ENCODE measurements at regions not wholly inside any gene's neighbourhood (a gene's known extent, or its start where the extent isn't known, plus 50 kb on each side); places are given as distances from the start of the nearest gene placed in this dataset.

DNA sequence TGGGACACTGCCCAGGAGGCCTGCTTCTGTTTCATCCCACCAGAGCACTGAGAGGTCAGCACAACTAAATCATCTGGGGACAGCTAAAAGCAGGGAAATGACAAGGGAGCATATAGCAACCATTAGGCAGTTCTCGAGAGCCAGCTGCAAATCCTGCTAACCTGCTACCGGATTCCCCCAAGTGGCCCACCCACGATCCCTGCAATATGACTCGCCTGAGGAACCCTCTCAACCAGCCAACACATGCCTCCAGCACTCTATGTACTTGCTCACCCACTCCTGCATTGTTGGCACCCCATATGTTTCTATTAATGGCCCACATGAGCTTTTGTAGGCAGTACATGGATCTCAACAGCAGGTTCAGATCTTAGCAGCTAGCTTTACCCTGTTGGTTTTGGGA is 326.0 kb downstream of the GABRG2 start:
- Histone ChIP-seq H3K9ac (ENCODE audit: control insufficient read depth, extremely low read depth, insufficient read depth, low read length) (no peak overlapping the region), H3K27me3 (ENCODE audit: control insufficient read depth, extremely low read depth, insufficient read depth, low read length) (no peaks in the 10 kb centered on the region), H3K4me1 (ENCODE audit: control insufficient read depth, extremely low read depth, insufficient read depth, low read length) (no peaks in the 10 kb centered on the region), H3K9me3 (ENCODE audit: control insufficient read depth, low read depth, low read length) (no peaks in the 10 kb centered on the region), H3K27ac (ENCODE audit: control insufficient read depth, insufficient read depth, low read length) (no peak overlapping the region), H3K79me2 (ENCODE audit: control insufficient read depth, insufficient read depth, low read length) (no peaks in the 10 kb centered on the region), H3K9me1 (ENCODE audit: control insufficient read depth, extremely low read depth, insufficient read depth, low read length) (no peaks in the 10 kb centered on the region), H3K4me3 (ENCODE audit: control insufficient read depth in 2 of 3, extremely low read depth in 1 of 3, insufficient read depth in 2 of 3, low read depth in 1 of 3, low read length in 3 of 3) (no peak overlapping the region), H4K20me1 (ENCODE audit: control insufficient read depth, extremely low read depth, insufficient read depth, low read length) (no peaks in the 10 kb centered on the region), H3K36me3 (ENCODE audit: control insufficient read depth in 2 of 2, extremely low read depth in 1 of 2, insufficient read depth in 2 of 2, low read length in 2 of 2) (no peaks in the 10 kb centered on the region), H3K4me2 (ENCODE audit: control insufficient read depth, extremely low read depth, insufficient read depth, low read depth, low read length) (no peak overlapping the region), H2AFZ (ENCODE audit: control insufficient read depth, low read length) (no peak overlapping the region)
- DNase-seq (ENCODE audit: low read depth, low spot score) = no peak
- no peak for TF ChIP-seq EZH2 (IDR thresholded peaks at IDR 0.05; ENCODE audit: low read length)
- TF ChIP-seq, protein P1, sequence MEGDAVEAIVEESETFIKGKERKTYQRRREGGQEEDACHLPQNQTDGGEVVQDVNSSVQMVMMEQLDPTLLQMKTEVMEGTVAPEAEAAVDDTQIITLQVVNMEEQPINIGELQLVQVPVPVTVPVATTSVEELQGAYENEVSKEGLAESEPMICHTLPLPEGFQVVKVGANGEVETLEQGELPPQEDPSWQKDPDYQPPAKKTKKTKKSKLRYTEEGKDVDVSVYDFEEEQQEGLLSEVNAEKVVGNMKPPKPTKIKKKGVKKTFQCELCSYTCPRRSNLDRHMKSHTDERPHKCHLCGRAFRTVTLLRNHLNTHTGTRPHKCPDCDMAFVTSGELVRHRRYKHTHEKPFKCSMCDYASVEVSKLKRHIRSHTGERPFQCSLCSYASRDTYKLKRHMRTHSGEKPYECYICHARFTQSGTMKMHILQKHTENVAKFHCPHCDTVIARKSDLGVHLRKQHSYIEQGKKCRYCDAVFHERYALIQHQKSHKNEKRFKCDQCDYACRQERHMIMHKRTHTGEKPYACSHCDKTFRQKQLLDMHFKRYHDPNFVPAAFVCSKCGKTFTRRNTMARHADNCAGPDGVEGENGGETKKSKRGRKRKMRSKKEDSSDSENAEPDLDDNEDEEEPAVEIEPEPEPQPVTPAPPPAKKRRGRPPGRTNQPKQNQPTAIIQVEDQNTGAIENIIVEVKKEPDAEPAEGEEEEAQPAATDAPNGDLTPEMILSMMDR (optimal IDR thresholded peaks at IDR 0.05 in 1 of 3, IDR thresholded peaks at IDR 0.05 in 1 of 3, conservative IDR thresholded peaks at IDR 0.05 in 1 of 3; ENCODE audit: extremely low read depth in 1 of 3, insufficient read depth in 2 of 3, low read length in 3 of 3) = no peak
- dilution Hi-C loops (cut with MboI; ENCODE audit: extremely low pct_ligation_motif_present, low sequenced_read_pairs) = no loop called here
- no peak for FAIRE-seq

DNA sequence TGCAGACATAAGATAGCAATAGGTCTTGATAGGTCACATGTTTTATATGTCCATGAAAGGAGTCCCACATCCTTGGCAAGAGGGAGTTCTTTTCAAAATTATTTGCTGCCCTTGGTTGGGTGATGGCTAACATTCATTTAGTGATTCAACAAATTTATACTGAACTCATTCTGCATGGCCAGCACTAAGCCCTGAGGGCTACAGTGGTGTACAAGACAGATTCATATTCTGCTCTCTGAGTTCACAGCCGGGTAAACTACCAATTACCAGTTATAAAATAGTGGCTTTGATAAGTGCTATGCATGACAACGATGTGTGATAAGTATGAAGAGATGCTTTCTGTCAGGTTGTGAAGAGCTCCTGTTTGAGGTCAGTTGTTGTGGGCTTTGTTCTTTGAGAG is 340.0 kb downstream of the GABRG2 start:
- TF ChIP-seq, protein P1 (optimal IDR thresholded peaks at IDR 0.05 in 1 of 3, IDR thresholded peaks at IDR 0.05 in 1 of 3, conservative IDR thresholded peaks at IDR 0.05 in 1 of 3; ENCODE audit: extremely low read depth in 1 of 3, insufficient read depth in 2 of 3, low read length in 3 of 3) = no peak
- no peak for TF ChIP-seq EZH2 (IDR thresholded peaks at IDR 0.05; ENCODE audit: low read length)
- no peak for DNase-seq (ENCODE audit: low read depth, low spot score)
- no peaks in the 10 kb centered on the region for H3K9me1 ChIP-seq (ENCODE audit: control insufficient read depth, extremely low read depth, insufficient read depth, low read length)
- no peak overlapping the region for H3K4me3 ChIP-seq (ENCODE audit: control insufficient read depth in 2 of 3, extremely low read depth in 1 of 3, insufficient read depth in 2 of 3, low read depth in 1 of 3, low read length in 3 of 3)
- no peaks in the 10 kb centered on the region for H3K9me3 ChIP-seq (ENCODE audit: control insufficient read depth, low read depth, low read length)
- no peak overlapping the region for H2AFZ ChIP-seq (ENCODE audit: control insufficient read depth, low read length)
- no peak overlapping the region for H3K9ac ChIP-seq (ENCODE audit: control insufficient read depth, extremely low read depth, insufficient read depth, low read length)
- no peaks in the 10 kb centered on the region for H3K36me3 ChIP-seq (ENCODE audit: control insufficient read depth in 2 of 2, extremely low read depth in 1 of 2, insufficient read depth in 2 of 2, low read length in 2 of 2)
- H3K4me1 ChIP-seq (ENCODE audit: control insufficient read depth, extremely low read depth, insufficient read depth, low read length) = no peaks in the 10 kb centered on the region
- dilution Hi-C loops (cut with MboI; ENCODE audit: extremely low pct_ligation_motif_present, low sequenced_read_pairs) = no loop called here
- H3K27me3 ChIP-seq (ENCODE audit: control insufficient read depth, extremely low read depth, insufficient read depth, low read length) = no peaks in the 10 kb centered on the region
- no peaks in the 10 kb centered on the region for H4K20me1 ChIP-seq (ENCODE audit: control insufficient read depth, extremely low read depth, insufficient read depth, low read length)
- FAIRE-seq = no peak
- H3K27ac ChIP-seq (ENCODE audit: control insufficient read depth, insufficient read depth, low read length) = no peak overlapping the region
- no peaks in the 10 kb centered on the region for H3K79me2 ChIP-seq (ENCODE audit: control insufficient read depth, insufficient read depth, low read length)
- no peak overlapping the region for H3K4me2 ChIP-seq (ENCODE audit: control insufficient read depth, extremely low read depth, insufficient read depth, low read depth, low read length)

Measured in keratinocyte (primary cell).